A673 (cell line): ENCODE measurements at regions not wholly inside any gene's neighbourhood (a gene's known extent, or its start where the extent isn't known, plus 50 kb on each side); places are given as distances from the start of the nearest gene placed in this dataset.

Source experiments
- BruUV-seq: library from RNA; stranded (reverse); fragments of 400-500 nt; replicated peaks from 2 replicates; lab custom pipeline; 2021; lab: Mats Ljungman, UMichigan
- CTCF ChIA-PET: fragments of 300-600 bp; sonication (Branson Sonifier 250); formaldehyde crosslinking; loops from one replicate; lab custom pipeline; 2022; ENCODE audit warnings: antibody characterized with exemption; lab: Charles Lee
- POLR2A ChIA-PET: fragments of 300-600 bp; sonication (Branson Sonifier 250); formaldehyde crosslinking; loops from one replicate; lab custom pipeline; 2022; ENCODE audit warnings: antibody characterized with exemption; ENCODE audit not compliant: low non-redundant PET; lab: Charles Lee
- DNase-seq: peaks from one replicate; pipeline ENCODE4 v3.0.0-alpha.2; 2015; ENCODE audit warnings: low spot score
- H3K27ac ChIP-seq: fragments of 200-600 bp; sonication (generic); 2 replicates; pipeline ENCODE4 v1.5.1; 2016; ENCODE audit warnings: mixed run types, low read depth, mild to moderate bottlenecking, mixed read lengths, antibody characterized with exemption, low read length; ENCODE audit not compliant: poor library complexity, severe bottlenecking
- H3K27me3 ChIP-seq: fragments of 200-600 bp; sonication (generic); replicated peaks from 2 replicates; pipeline ENCODE4 v1.6.1; 2017; ENCODE audit warnings: mixed run types, low read depth, mild to moderate bottlenecking, mixed read lengths, antibody characterized with exemption, low read length; ENCODE audit not compliant: insufficient read depth, poor library complexity
- H3K36me3 ChIP-seq: fragments of 200-600 bp; sonication (generic); 2 replicates; pipeline ENCODE4 v1.6.1; 2016; ENCODE audit warnings: mixed run types, mild to moderate bottlenecking, mixed read lengths, antibody characterized with exemption, low read length; ENCODE audit not compliant: insufficient read depth, poor library complexity, severe bottlenecking
- H3K4me1 ChIP-seq: fragments of 200-600 bp; sonication (generic); 2 replicates; pipeline ENCODE4 v1.6.1; 2017; ENCODE audit warnings: mixed run types, mild to moderate bottlenecking, mixed read lengths, antibody characterized with exemption, low read length; ENCODE audit not compliant: insufficient read depth, poor library complexity, severe bottlenecking
- H3K4me3 ChIP-seq: fragments of 200-600 bp; sonication (generic); 2 replicates; pipeline ENCODE4 v1.5.1; 2016; ENCODE audit warnings: low read depth, mixed run types, mild to moderate bottlenecking, mixed read lengths, low read length; ENCODE audit not compliant: poor library complexity, severe bottlenecking
- H3K9me3 ChIP-seq: fragments of 200-600 bp; sonication (generic); 2 replicates; pipeline ENCODE4 v1.6.1; 2016; ENCODE audit warnings: mixed run types, low read depth, mild to moderate bottlenecking, mixed read lengths, antibody characterized with exemption, low read length; ENCODE audit not compliant: poor library complexity, severe bottlenecking
- CTCF ChIP-seq: fragments of 300-800, 200-600 bp; sonication (generic); conservative IDR thresholded peaks from 2 replicates; pipeline ENCODE4 v1.5.1; 2017; ENCODE audit warnings: low read depth, mild to moderate bottlenecking, antibody characterized with exemption, low read length, moderate library complexity, mixed read lengths
- EZH2 ChIP-seq: fragments of 200-600 bp; sonication (generic); IDR thresholded peaks from 2 replicates; pipeline ENCODE4 v1.6.1; 2017; ENCODE audit warnings: borderline replicate concordance, low read depth, mild to moderate bottlenecking, mixed read lengths, antibody characterized with exemption, low read length; ENCODE audit not compliant: poor library complexity, severe bottlenecking
- intact Hi-C: fragments of 100-400 bp; cut with micrococcal nuclease; formaldehyde crosslinking; loops from one replicate; pipeline ENCODE4 v1.10.0; 2022; ENCODE audit not compliant: unreplicated experiment

GRCh38 chr1:213429642-213430041 lies 378.6 kb downstream of the RPS6KC1 start:
- intact Hi-C loops = no loop called here
- H3K36me3 ChIP-seq = no peaks in the 10 kb centered on the region
- POLR2A ChIA-PET = no interaction called here
- TF ChIP-seq CTCF (no peak), EZH2 (no peak)
- no peaks in the 10 kb centered on the region for H3K9me3 ChIP-seq
- CTCF ChIA-PET = no interaction called here
- H3K27ac ChIP-seq = no peak overlapping the region
- no peak for DNase-seq
- no TSS peak for BruUV-seq
- no peak overlapping the region for H3K4me3 ChIP-seq
- no peaks in the 10 kb centered on the region for H3K4me1 ChIP-seq
- peaks cover 26% of the 10 kb centered on the region for H3K27me3 ChIP-seq

GRCh38 chr1:213435715-213436114 lies 384.7 kb downstream of the RPS6KC1 start:
- no peak for TF ChIP-seq EZH2
- TF ChIP-seq CTCF = no peak
- Histone ChIP-seq H3K36me3 (no peaks in the 10 kb centered on the region), H3K27me3 (peaks cover 22% of the 10 kb centered on the region), H3K27ac (no peak overlapping the region), H3K4me3 (no peak overlapping the region), H3K9me3 (no peaks in the 10 kb centered on the region), H3K4me1 (no peaks in the 10 kb centered on the region)
- BruUV-seq = no TSS peak
- intact Hi-C loops = no loop called here
- ChIA-PET POLR2A (no interaction called here), CTCF (no interaction called here)
- DNase-seq = no peak

- ChIA-PET POLR2A (no interaction called here), CTCF (interaction anchor here (0.6 kb wide), 1 partner anchor 36 kb away, joined by 3 read pairs; no protein-coding TSS in a partner anchor)
- BruUV-seq = no TSS peak
- Histone ChIP-seq H3K27ac (no peak overlapping the region), H3K9me3 (no peaks in the 10 kb centered on the region), H3K36me3 (no peaks in the 10 kb centered on the region), H3K27me3 (peaks cover 12% of the 10 kb centered on the region), H3K4me1 (no peaks in the 10 kb centered on the region), H3K4me3 (no peak overlapping the region)
- no peak for DNase-seq
- TF ChIP-seq CTCF = no peak
- no peak for TF ChIP-seq EZH2
- intact Hi-C loops = no loop called here
Measured at GRCh38 chr1:213438339-213438738, 387.3 kb downstream of the RPS6KC1 start.
